ENCODE measurements at regions not wholly inside any gene's neighbourhood (a gene's known extent, or its start where the extent isn't known, plus 50 kb on each side); places are given as distances from the start of the nearest gene placed in this dataset.
A peak's percentile ranks its signal among the peaks of the same experiment; 100 is the strongest.

- H3K4me3 ChIP-seq: no peak overlapping the region
- H3K4me1 ChIP-seq: no peaks in the 10 kb centered on the region
- peak in 1 of 2 donors; percentile 51 for DNase-seq
- TF ChIP-seq POLR2A (IDR thresholded peaks at IDR 0.05): no peak
- peak; percentile 71 for TF ChIP-seq EP300 (IDR thresholded peaks at IDR 0.05)
- TF ChIP-seq POLR2AphosphoS5 (IDR thresholded peaks at IDR 0.05): peak; percentile 57 to 84 (median 62)
- no peaks in the 10 kb centered on the region for H3K27me3 ChIP-seq
- no peaks in the 10 kb centered on the region for H3K9me3 ChIP-seq
- H3K36me3 ChIP-seq: no peaks in the 10 kb centered on the region
- intact Hi-C loops (cut with DNase I; ENCODE audit: low total_unique reads): no loop called here
- H3K27ac ChIP-seq: peak overlapping the region in 2 of 5 donors; percentile 40 to 69
Observed at GRCh38 chr10:91349381-91349780, 60.8 kb upstream of the HECTD2 start.

GRCh38 chr10:91350651-91351081 lies 59.5 kb upstream of the HECTD2 start:
- TF ChIP-seq POLR2A (IDR thresholded peaks at IDR 0.05) (no peak), EP300 (IDR thresholded peaks at IDR 0.05) (no peak), POLR2AphosphoS5 (IDR thresholded peaks at IDR 0.05) (no peak), CTCF (IDR thresholded peaks at IDR 0.05) (no peak)
- no peak overlapping the region for H3K4me3 ChIP-seq
- intact Hi-C loops (cut with DNase I; ENCODE audit: low total_unique reads): no loop called here

GRCh38 chr10:91352760-91353159 lies 57.4 kb upstream of the HECTD2 start:
- H3K27me3 ChIP-seq: peaks cover 0 to 11% (median 0%) of the 10 kb centered on the region in 3 donors
- H3K27ac ChIP-seq: no peak overlapping the region
- intact Hi-C loops (cut with DNase I; ENCODE audit: low total_unique reads): no loop called here
- 91 to 96% (median 92%) methylated on average over 1 of the region's 1 CpG for WGBS, 5 donors
- DNase-seq: no peak
- H3K4me1 ChIP-seq: no peaks in the 10 kb centered on the region
- H3K4me3 ChIP-seq: no peak overlapping the region
- no peaks in the 10 kb centered on the region for H3K36me3 ChIP-seq
- no peaks in the 10 kb centered on the region for H3K9me3 ChIP-seq
- no peak for TF ChIP-seq POLR2AphosphoS5 (IDR thresholded peaks at IDR 0.05)

More at GRCh38 chr10:91350651-91351081, 59.5 kb upstream of the HECTD2 start:
- no peak for DNase-seq
- H3K9me3 ChIP-seq: no peaks in the 10 kb centered on the region
- no peaks in the 10 kb centered on the region for H3K36me3 ChIP-seq
- H3K27me3 ChIP-seq: no peaks in the 10 kb centered on the region
- H3K4me1 ChIP-seq: no peaks in the 10 kb centered on the region
- WGBS, 5 donors: 47 to 71% (median 49%) methylated on average over 2 of the region's 2 CpGs
- no peak overlapping the region for H3K27ac ChIP-seq

- Histone ChIP-seq H3K36me3 (no peaks in the 10 kb centered on the region), H3K27me3 (peaks cover 0 to 11% (median 0%) of the 10 kb centered on the region in 3 donors), H3K27ac (no peak overlapping the region), H3K4me3 (no peak overlapping the region), H3K9me3 (no peaks in the 10 kb centered on the region), H3K4me1 (no peaks in the 10 kb centered on the region)
- WGBS, 5 donors: 74 to 80% (median 76%) methylated on average over 4 of the region's 4 CpGs
- no peak for DNase-seq
- TF ChIP-seq POLR2AphosphoS5 (IDR thresholded peaks at IDR 0.05): no peak
- intact Hi-C loops (cut with DNase I; ENCODE audit: low total_unique reads): no loop called here
Observed at GRCh38 chr10:91354166-91355075, 55.7 kb upstream of the HECTD2 start.

GRCh38 chr10:91355998-91356397 lies 54.1 kb upstream of the HECTD2 start:
- H3K36me3 ChIP-seq: no peaks in the 10 kb centered on the region
- 80 to 92% (median 86%) methylated on average over 3 of the region's 3 CpGs for WGBS, 5 donors

More at GRCh38 chr10:91355998-91356397, 54.1 kb upstream of the HECTD2 start:
- Histone ChIP-seq H3K4me1 (no peaks in the 10 kb centered on the region), H3K27me3 (peaks cover 0 to 11% (median 0%) of the 10 kb centered on the region in 3 donors), H3K4me3 (no peak overlapping the region), H3K27ac (no peak overlapping the region), H3K9me3 (no peaks in the 10 kb centered on the region)
- no peak for DNase-seq
- intact Hi-C loops (cut with DNase I; ENCODE audit: low total_unique reads): no loop called here
- TF ChIP-seq CTCF (IDR thresholded peaks at IDR 0.05): no peak
- no peak for TF ChIP-seq POLR2A (IDR thresholded peaks at IDR 0.05)
- TF ChIP-seq POLR2AphosphoS5 (IDR thresholded peaks at IDR 0.05): no peak
- TF ChIP-seq EP300 (IDR thresholded peaks at IDR 0.05): no peak

Data from stomach (tissue), 8 donors.